HG02610 (cell line): ENCODE measurements at regions not wholly inside any gene's neighbourhood (a gene's known extent, or its start where the extent isn't known, plus 50 kb on each side); places are given as distances from the start of the nearest gene placed in this dataset.

Source experiments
- ATAC-seq: cut with Tn5 transposase; IDR thresholded peaks from one replicate; pipeline ENCODE4 v1.9.1; 2021; ENCODE audit warnings: mild to moderate bottlenecking, moderate library complexity; ENCODE audit not compliant: unreplicated experiment

DNA sequence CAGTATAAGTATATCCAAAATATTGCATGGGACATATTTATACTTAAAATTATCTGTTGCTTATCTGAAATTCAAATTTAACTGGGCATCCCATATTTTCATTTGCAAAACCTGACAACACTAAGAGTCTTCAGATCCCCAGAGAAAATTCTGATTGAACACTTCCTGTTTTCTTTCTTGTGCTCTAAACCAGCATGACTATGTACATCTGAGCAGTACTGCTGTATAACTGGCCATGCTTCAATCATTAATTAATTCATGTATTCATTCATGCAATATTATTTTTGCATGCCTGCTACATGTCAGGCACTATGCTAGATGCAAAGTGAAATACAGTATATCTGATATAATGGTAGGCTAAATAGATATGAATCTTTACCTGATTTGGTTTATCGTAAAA, 461.2 kb downstream of the TLR4 start:
- ATAC-seq = no peak

DNA sequence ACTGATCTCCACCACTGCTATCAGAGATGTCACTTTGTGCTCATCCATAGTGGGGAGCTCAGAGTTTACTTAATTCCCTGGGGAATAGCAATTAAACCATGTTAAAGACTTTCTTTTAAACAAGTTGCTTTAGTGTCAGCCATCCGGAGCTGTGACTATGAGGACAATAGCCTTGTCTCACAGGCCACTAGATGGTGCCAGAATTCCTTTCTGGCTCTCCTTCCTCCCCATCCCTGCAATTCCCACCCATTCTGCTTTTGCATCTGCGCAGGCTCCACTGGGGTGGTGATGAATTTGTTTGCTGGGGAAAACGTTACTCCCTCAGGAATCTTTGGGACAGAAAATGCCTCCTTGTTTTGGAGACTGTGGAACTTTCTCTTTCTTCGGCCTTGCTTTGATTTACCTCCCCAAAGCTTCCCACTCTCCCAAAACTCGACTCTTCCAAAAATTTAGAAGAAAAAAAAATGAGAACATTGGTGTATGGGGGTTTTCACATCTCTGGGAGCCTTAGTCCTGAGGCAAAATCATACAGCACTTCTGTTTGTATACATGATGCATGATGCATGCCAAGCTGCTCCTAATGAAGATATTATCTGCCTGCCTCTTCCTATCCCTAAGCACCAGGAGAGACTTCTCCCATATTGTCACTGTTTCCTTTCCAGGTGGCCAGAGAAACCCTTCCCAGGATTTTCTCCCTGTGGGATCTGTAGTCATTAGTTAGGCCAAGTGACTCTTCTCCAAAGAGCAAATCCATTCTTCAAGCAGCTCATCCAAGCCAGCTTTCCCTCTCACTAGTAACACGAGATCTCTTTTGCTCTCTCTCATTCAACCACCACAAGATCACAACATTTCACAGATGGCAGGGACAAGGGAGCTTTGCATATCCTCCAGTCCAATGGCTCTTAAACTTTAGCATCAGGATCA, 466.1 kb downstream of the TLR4 start:
- no peak for ATAC-seq

DNA sequence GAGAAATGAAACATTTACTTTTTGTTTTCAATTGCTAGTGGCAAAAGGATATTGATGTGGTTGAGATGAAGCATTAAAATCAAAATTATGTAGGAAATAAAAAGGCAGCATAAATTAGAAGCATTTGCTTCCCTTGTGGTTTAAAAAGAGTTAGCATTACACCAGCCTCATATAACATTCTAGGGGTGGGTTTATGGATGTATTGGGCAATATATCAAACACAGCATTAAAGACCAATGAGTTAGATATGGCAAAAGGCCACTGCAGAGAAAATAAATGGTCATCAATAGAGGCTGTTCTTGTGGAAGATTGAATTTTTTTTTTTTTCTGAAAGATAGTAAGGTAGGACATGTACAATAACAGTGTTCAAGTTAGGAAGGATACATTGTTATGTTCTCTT, 473.0 kb downstream of the TLR4 start:
- no peak for ATAC-seq

DNA sequence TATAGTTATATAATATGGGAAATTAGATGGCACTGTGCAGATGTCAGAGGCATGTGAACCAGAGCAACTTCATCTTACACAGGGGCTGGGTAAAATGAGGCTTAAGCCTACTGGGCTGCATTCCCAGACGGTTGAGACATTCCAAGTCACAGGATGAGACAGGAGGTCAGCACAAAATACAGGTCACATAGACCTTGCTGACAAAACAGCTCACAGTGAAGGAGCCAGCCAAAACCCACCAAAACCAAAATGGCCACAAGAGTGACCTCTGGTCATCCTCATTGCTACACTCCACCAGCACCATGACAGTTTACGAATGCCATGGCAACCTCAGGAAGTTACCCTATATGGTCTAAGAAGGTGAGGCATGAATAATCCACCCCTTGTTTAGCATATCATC, 479.4 kb downstream of the TLR4 start:
- ATAC-seq = no peak

DNA sequence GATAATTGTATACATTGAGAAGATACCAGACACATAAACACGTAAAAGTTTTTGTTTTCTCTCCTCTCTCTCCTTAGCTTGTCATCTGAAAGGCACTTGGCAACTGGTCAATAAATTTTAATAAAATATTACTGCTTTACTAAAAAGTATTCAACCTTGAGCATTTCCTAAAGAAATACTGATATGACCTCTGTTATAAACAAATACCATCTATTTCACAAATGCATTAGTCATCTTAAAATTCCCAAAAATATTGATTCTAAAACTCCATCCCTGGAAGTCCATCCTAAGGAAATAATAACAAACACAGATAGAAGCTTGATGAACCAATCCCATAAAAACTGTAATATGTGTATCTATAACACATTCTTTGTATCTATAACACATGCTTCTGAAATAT, 483.2 kb downstream of the TLR4 start:
- ATAC-seq = no peak

DNA sequence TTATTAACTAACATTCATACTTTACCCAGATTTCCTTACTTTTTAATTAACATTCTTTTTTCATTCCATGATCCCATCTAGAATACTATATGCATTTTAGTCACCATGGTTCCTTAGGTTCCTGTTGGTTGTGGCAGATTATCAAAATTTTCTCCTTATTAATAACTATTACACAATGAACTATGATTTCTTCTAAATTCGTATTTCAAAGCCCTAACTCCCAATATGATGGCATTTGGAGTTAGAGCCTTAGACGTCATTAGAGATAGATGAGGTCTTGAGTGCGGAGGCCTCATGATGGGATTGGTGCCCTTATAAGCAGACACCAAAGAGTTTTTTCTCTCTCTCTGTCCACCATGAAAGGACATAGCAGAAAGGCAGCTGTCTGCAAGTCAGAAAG, 485.4 kb downstream of the TLR4 start:
- ATAC-seq = no peak

DNA sequence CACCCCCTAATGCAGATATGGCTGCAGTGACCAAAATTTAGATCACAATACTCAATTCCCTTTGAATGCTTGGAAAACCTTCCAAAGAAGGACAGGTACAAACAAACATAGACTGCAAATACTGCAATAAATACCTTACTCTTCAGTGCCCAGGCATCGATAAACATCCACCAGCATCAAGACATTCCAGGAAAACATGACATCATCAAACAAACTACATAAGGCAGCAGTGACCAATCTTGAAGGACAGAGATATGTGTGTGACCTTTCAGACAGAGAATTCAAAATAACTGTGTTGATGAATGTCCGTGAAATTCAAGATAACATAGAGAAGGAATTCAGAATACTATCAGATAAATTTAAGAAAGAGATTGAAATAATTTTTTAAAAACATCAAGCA, 488.6 kb downstream of the TLR4 start:
- ATAC-seq = no peak

DNA sequence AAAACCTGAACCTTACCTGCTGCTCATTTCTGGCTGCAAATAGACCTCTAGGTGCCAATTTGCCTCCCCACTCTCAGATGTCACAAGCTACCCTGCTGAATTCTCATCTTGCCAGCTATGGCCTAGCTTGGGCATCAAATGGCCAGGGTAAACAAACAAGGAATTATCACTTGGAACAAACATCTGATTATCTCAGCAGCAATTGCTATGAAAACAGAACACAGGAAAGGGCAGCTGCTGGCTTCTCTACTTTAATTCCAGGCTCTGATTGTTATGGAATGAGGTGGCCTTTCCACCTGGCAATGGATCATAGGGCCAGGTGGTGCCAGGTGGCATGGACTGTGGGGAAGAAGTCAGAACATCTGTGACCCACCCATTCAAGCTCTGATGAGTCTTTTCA, 505.1 kb downstream of the TLR4 start:
- ATAC-seq = no peak

DNA sequence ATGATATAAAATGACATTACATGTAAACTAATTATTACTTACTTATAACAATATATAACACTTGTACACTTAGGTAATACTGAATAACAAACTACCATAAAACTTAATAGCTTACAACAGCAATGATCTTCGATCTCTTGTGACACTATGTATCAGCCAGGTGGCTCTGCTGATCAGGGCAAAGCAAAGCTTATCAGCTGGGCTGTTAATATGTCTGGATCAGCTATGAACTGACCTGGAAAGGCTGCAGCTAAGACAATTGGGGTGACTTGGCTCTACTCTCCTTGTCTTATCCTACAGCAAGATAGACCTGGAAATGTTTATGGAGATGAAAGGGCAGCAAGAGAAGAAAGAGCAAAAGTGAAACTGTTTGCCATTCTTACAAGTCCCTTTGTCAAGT, 511.3 kb downstream of the TLR4 start:
- ATAC-seq = no peak

DNA sequence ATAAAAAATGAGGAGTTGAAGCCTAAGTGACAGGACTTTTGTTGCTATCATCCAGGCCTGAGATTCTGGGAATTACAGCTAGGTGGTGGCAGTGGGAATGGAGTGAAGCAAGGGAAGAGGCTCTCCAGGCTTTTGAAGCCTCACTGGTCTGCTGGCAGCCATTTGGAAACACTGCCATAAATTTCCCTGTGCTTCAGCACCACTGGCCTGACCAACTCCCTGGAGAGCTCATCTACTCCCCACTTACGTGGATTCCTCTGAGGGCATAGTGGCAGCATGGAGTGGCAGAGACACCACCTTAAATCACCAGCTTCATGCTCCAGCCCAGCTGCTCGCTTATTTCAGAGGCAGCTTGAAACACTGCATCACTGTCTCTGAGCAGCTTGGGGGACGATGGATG, 518.2 kb downstream of the TLR4 start:
- ATAC-seq = no peak

DNA sequence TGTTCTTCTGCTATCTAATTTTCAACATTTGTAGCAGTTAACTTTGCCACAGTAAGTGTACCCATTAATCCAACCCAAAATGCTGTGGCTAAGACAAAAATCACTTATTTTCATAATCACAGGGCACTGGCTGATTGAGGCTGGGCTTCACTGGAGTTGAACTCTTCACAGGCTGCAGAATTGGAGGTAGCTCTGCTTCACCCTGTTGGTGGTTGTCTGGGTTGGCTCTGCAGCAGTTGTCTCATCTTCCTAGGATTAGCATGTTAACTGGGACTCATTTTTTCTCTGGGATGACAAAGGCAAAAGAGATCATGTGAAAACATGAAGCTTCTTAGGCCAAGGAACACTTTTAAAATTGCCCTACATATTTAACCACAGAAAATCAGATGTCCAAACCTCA, 518.9 kb downstream of the TLR4 start:
- ATAC-seq = no peak

DNA sequence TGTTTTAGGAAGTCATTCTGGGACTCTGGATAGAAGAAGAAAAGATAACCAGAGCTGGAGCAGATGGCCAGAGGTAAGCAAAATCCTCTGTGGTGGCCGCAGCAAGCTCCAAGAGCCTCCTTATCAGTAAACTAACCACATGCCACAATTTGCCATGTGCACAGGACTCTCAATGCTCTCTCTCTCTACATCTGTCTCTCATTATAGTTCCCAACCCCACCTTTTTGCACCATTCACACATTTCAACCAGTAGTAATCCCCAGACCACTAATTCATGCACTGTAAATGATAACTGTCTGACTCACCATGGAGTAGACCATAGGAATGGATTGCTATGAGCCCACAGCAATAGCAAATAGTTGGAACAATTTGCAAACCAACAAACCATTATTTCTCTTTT, 526.1 kb downstream of the TLR4 start:
- no peak for ATAC-seq

DNA sequence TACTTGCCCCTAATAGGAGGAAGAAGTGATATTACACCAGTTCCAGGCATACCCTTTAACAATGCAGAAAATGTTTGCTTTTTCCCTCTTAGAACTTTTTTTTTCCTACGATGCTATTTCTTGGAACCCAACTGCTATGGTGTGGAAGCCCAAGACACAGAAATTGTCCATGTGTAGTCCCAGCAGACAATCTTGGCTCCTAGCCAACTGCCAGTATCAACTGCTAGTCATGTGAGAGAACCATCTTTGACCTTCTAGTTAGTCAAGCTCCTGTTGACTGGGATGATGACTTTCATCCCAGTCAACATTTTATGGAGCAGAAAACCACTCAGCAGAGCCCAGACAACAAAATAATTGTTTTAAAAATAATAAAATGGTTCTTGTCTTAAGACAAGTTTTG, 532.4 kb downstream of the TLR4 start:
- no peak for ATAC-seq

DNA sequence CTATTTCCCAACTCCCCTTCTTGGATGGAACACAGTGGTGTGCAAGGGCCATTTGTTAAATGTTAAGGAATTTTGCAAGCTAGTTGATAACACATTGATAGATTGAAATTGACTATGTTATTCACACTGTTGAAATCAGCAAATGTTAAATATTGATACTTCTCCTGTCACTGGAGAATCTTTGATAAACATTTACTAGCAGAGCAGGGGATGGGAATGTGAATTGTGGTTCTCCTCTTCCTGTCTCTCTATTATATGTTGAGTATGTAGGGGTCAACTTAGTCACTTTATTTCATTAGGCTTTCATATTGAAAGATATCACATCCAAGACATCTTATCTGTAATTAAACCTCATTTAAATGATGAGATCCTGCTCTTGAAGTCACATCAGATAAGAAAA, 533.9 kb downstream of the TLR4 start:
- ATAC-seq = no peak

DNA sequence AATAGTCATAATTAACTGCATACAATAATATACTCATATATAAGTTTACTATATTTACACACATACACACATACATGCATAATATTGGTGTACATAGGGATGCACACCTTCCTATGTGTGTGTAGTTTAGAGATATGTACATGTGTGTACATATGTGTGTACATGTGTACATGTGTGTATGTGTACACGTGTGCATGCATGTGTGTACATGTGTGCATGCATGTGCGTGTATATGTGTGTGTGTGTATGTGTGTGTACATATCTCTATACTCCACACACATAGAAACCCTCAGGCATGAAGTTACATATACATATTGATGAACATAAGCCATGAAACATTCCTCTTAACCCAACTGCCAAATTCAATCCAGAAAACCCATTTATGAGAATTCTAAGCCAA, 547.8 kb downstream of the TLR4 start:
- no peak for ATAC-seq

DNA sequence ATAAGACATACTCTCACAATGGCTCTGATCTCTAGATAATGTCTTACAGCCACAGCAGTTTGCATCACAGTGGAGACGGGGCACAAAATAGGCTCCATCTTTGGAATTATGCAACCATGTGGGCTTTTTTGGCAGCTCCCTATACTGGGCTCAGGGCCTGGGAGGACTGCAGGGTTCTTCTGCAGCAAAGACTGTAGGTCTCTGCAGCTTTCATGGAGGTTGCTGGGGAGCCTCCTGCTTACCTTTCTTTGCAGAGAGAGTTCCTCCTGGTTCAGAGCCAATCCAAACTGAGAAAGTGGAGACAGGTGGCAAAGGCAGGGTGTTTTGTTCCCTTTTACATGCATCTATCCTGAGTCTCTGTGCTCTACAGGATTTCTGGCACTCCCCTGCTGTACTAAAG, 558.0 kb downstream of the TLR4 start:
- ATAC-seq = no peak

DNA sequence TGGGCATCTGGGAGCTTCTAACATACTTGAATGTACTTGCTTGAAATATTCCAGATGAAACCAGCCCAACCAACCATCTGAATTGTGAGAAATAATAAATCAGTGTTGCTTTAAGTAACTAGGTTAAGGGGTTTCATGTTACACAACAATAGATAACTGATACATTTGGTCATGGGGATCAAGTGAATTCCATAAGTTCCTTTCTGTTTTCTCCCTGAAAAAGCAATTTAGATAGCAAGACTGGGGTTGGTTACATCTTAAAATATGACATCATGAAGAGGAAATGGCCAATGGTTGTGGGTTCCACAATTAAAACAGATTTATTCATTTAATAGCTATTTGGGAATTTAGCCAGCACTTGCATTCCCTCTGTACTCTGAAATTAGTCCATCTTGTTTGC, 559.7 kb downstream of the TLR4 start:
- ATAC-seq = no peak

DNA sequence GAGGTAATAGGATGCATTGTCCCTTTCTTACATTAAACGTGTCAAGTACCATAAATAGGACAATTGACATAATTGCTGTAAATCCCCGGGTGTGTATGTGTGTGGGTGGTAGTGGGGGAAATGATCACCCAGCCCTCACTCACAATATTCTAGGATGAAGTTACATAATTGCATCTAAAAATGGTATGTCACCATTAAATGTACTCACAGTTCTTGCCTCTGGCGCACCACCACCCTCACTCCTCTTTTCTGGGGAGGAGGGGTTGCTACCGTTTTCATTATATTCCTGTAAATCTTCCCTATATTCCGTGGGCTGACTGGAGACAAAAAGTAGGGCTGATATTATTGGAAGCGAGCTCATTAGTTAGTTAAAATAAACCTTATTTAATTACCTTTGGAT, 563.8 kb downstream of the TLR4 start:
- no peak for ATAC-seq

DNA sequence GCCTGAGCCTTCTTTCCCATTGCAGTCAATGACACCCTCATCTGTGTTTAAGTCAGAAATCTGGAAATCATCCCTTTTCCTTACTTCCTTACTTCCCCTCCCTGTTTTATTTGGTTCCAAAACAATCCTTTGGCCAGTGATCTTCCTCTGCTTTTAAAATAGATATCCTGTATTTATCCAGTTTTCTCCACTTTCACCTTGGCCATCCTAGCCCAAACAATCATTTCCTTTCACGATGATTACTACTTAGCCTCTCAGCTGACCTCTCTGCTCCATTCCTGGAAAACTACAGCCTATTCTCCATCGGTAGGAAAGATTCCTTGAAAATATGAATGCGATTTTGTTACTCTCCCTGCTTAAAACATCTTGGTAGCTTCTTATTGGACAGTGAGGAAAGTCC, 565.4 kb downstream of the TLR4 start:
- no peak for ATAC-seq

DNA sequence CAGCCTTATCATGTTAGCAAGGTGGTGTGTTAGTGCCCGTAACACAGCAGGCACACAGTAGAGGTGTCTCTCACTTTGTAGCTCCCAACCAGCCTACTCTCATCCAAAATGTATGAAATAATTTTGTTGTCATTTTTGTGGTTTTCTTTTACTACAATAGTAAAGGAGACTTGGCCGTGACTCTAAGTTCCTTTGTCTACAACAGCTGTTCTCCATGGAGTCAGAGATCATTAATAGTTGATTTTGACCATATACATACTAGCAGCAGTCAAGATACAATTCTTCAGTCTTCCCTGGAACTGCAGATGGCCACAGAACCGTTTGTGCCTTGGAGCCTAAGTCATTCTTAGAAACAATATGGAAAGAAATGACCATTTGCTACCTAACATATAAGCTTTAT, 567.1 kb downstream of the TLR4 start:
- no peak for ATAC-seq

DNA sequence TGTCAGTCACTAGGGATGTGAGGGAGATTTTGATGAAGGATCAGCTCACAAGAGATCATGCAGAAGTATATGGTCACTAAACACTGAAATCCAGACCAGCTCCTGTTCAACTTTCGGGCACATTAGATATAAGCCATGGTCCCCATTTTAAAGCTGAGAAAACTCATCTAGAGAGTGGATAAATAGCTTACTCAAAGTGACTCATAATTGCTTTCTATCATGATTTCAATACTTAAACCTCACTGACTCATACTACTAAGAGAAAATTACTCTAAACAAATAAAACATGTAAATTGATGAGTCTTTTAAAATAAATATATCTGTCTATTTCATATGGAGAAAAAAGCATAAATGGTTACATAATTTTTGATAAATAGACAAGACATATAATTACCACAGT, 567.7 kb downstream of the TLR4 start:
- no peak for ATAC-seq

DNA sequence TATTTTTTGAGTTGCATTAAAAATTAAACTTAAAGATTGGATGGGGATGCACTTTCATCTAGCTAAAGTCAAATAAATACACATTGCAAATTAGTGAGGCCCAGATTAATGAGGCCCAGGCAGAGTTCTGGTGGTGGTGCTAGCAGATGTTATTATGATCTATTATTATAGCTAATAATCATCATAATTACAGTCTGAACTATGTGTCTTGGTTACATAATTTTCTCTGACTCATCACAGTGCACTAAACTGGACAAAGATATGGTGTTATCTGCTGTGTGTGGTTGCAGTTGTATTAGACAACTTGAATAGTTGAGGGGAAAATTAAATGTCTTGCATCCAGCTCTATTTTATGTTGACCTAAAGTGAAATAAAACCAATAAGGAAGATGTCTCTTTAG, 568.8 kb downstream of the TLR4 start:
- ATAC-seq = no peak

DNA sequence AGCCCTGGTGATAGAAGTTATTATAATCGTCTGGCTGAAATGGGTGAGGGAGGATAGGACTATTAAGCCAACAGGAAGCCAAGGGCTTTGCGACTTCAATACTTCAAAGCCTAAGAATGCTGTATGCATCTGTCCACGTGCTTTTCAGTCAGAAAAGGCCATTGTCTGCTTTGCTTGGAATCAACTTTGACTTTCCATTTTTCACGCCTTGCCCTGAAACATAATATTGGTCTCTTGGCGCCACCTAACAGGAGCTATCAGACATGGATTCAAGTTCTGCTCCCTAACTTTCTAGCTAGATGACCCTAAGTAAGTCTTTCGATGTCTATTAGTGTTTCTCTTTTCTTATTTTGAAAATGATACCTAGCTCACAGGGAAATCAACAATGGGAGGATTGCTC, 572.6 kb downstream of the TLR4 start:
- no peak for ATAC-seq
